ENCODE measurements at regions not wholly inside any gene's neighbourhood (a gene's known extent, or its start where the extent isn't known, plus 50 kb on each side); places are given as distances from the start of the nearest gene placed in this dataset.
A peak's percentile ranks its signal among the peaks of the same experiment; 100 is the strongest.

DNA sequence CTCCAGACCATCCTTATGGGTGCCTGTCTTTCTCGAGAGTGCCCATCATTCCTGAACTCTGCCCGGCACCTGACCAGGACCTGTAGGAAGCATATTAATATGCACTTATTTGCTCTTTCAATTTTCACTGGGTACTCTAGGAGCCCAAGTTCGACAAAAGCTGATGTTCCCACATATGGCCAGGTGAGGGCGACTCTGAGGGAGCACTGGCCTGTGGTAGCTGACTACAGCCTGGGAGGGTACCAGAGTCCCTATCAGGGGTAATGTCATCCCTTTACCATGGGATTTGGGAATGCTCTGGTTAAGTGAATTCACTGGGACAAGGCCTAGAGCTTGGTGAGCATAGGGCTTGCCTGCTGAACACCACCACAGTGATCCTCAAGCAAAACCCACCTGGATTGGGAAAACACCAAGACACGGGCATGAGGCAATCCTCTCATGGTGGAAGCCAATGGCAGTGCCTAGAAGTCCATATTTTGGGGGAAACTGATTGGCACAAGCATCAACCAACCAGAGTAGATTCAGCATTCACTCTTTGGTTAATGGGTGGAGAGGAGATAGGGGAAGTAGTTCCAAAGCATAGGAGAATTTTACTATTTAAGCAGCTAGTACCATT, 112.2 kb downstream of the MTX3 start:
- WGBS: 61% methylated on average over 5 of the region's 5 CpGs
- TF ChIP-seq RAD21 (IDR thresholded peaks at IDR 0.05) (peak in 1 of 2 donors; percentile 46), NR2F2 (IDR thresholded peaks at IDR 0.05) (no peak)
- H3K27ac ChIP-seq (ENCODE audit: low read depth in 1 of 2, low read length in 2 of 2): no peak overlapping the region

DNA sequence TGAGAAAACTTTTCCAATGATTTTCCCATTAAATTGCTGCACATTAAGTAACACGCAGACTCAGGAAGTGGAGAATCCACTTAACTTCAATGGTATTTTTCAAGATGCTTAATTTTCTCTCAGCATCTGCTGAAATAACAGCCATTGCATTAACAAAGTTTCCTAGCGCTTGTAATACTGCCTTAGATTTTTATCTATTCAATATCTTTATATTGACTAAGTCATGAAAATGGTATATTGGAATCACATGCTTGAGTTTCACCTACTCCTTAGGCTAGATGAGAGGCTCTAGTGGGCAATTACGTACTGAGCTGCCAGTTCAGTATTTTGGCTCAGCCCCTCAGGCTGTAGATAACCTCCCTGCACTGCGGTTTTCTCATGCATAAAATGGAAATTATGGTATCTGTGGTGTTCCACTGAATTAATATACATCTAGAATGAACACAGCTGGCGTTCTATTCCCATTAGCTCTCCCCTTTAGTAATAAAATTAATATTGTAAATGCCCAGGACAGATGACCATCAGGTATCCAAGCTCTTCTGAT, 112.9 kb downstream of the MTX3 start:
- no peak for DNase-seq (ENCODE audit: low spot score)
- Histone ChIP-seq H3K9ac (ENCODE audit: low read depth in 1 of 2, low read length in 2 of 2) (no peak overlapping the region), H3K4me1 (ENCODE audit: control insufficient read depth in 4 of 4, insufficient read depth in 4 of 4, low read length in 3 of 4) (no peaks in the 10 kb centered on the region), H3K36me3 (ENCODE audit: control insufficient read depth in 4 of 4, insufficient read depth in 3 of 4, low read depth in 1 of 4, low read length in 3 of 4) (no peaks in the 10 kb centered on the region), H3K4me3 (ENCODE audit: low read depth in 1 of 3, low read length in 3 of 3) (no peak overlapping the region), H3K27ac (ENCODE audit: low read depth in 1 of 2, low read length in 2 of 2) (no peak overlapping the region), H3K27me3 (ENCODE audit: control insufficient read depth in 4 of 4, insufficient read depth in 4 of 4, low read length in 3 of 4) (no peaks in the 10 kb centered on the region), H3K9me3 (ENCODE audit: control insufficient read depth in 4 of 4, low read length in 3 of 4) (no peaks in the 10 kb centered on the region)
- WGBS: 83% methylated on average over 5 of the region's 5 CpGs
- TF ChIP-seq TAF1 (conservative IDR thresholded peaks at IDR 0.05) (no peak), RXRA (IDR thresholded peaks at IDR 0.05) (no peak), JUND (IDR thresholded peaks at IDR 0.05) (no peak), FOXA1 (IDR thresholded peaks at IDR 0.05) (no peak), GABPA (IDR thresholded peaks at IDR 0.05 in 1 of 2, conservative IDR thresholded peaks at IDR 0.05 in 1 of 2) (no peak), NR2F2 (IDR thresholded peaks at IDR 0.05) (no peak), FOXA2 (IDR thresholded peaks at IDR 0.05) (no peak), EGR1 (IDR thresholded peaks at IDR 0.05; ENCODE audit: low read depth in 2 of 2) (no peak), YY1 (IDR thresholded peaks at IDR 0.05) (no peak), RAD21 (IDR thresholded peaks at IDR 0.05) (no peak), HNF4A (conservative IDR thresholded peaks at IDR 0.05) (no peak), SP1 (IDR thresholded peaks at IDR 0.05) (no peak), HNF4G (IDR thresholded peaks at IDR 0.05) (no peak)
- TF ChIP-seq, protein P1, sequence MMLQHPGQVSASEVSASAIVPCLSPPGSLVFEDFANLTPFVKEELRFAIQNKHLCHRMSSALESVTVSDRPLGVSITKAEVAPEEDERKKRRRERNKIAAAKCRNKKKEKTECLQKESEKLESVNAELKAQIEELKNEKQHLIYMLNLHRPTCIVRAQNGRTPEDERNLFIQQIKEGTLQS (IDR thresholded peaks at IDR 0.05): no peak
- TF ChIP-seq, protein P2, sequence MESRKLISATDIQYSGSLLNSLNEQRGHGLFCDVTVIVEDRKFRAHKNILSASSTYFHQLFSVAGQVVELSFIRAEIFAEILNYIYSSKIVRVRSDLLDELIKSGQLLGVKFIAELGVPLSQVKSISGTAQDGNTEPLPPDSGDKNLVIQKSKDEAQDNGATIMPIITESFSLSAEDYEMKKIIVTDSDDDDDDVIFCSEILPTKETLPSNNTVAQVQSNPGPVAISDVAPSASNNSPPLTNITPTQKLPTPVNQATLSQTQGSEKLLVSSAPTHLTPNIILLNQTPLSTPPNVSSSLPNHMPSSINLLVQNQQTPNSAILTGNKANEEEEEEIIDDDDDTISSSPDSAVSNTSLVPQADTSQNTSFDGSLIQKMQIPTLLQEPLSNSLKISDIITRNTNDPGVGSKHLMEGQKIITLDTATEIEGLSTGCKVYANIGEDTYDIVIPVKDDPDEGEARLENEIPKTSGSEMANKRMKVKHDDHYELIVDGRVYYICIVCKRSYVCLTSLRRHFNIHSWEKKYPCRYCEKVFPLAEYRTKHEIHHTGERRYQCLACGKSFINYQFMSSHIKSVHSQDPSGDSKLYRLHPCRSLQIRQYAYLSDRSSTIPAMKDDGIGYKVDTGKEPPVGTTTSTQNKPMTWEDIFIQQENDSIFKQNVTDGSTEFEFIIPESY (IDR thresholded peaks at IDR 0.05): no peak
- TF ChIP-seq, protein P3, sequence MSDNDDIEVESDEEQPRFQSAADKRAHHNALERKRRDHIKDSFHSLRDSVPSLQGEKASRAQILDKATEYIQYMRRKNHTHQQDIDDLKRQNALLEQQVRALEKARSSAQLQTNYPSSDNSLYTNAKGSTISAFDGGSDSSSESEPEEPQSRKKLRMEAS (IDR thresholded peaks at IDR 0.05): no peak
- TF ChIP-seq, protein P4, sequence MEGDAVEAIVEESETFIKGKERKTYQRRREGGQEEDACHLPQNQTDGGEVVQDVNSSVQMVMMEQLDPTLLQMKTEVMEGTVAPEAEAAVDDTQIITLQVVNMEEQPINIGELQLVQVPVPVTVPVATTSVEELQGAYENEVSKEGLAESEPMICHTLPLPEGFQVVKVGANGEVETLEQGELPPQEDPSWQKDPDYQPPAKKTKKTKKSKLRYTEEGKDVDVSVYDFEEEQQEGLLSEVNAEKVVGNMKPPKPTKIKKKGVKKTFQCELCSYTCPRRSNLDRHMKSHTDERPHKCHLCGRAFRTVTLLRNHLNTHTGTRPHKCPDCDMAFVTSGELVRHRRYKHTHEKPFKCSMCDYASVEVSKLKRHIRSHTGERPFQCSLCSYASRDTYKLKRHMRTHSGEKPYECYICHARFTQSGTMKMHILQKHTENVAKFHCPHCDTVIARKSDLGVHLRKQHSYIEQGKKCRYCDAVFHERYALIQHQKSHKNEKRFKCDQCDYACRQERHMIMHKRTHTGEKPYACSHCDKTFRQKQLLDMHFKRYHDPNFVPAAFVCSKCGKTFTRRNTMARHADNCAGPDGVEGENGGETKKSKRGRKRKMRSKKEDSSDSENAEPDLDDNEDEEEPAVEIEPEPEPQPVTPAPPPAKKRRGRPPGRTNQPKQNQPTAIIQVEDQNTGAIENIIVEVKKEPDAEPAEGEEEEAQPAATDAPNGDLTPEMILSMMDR (IDR thresholded peaks at IDR 0.05; ENCODE audit: low read depth, low read length, missing input control): no peak
- TF ChIP-seq, protein P5, sequence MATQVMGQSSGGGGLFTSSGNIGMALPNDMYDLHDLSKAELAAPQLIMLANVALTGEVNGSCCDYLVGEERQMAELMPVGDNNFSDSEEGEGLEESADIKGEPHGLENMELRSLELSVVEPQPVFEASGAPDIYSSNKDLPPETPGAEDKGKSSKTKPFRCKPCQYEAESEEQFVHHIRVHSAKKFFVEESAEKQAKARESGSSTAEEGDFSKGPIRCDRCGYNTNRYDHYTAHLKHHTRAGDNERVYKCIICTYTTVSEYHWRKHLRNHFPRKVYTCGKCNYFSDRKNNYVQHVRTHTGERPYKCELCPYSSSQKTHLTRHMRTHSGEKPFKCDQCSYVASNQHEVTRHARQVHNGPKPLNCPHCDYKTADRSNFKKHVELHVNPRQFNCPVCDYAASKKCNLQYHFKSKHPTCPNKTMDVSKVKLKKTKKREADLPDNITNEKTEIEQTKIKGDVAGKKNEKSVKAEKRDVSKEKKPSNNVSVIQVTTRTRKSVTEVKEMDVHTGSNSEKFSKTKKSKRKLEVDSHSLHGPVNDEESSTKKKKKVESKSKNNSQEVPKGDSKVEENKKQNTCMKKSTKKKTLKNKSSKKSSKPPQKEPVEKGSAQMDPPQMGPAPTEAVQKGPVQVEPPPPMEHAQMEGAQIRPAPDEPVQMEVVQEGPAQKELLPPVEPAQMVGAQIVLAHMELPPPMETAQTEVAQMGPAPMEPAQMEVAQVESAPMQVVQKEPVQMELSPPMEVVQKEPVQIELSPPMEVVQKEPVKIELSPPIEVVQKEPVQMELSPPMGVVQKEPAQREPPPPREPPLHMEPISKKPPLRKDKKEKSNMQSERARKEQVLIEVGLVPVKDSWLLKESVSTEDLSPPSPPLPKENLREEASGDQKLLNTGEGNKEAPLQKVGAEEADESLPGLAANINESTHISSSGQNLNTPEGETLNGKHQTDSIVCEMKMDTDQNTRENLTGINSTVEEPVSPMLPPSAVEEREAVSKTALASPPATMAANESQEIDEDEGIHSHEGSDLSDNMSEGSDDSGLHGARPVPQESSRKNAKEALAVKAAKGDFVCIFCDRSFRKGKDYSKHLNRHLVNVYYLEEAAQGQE (IDR thresholded peaks at IDR 0.05): no peak

More for the DNA sequence above, 112.2 kb downstream of the MTX3 start:
- H3K4me3 ChIP-seq (ENCODE audit: low read depth in 1 of 3, low read length in 3 of 3): no peak overlapping the region
- no peaks in the 10 kb centered on the region for H3K9me3 ChIP-seq (ENCODE audit: control insufficient read depth in 4 of 4, low read length in 3 of 4)
- H3K36me3 ChIP-seq (ENCODE audit: control insufficient read depth in 4 of 4, insufficient read depth in 3 of 4, low read depth in 1 of 4, low read length in 3 of 4): no peaks in the 10 kb centered on the region
- no peaks in the 10 kb centered on the region for H3K4me1 ChIP-seq (ENCODE audit: control insufficient read depth in 4 of 4, insufficient read depth in 4 of 4, low read length in 3 of 4)
- H3K27me3 ChIP-seq (ENCODE audit: control insufficient read depth in 4 of 4, insufficient read depth in 4 of 4, low read length in 3 of 4): no peaks in the 10 kb centered on the region
- DNase-seq (ENCODE audit: low spot score): no peak
- H3K9ac ChIP-seq (ENCODE audit: low read depth in 1 of 2, low read length in 2 of 2): no peak overlapping the region

Measured in liver (tissue), 8 donors.